Adrenal gland (tissue), 9 donors: ENCODE measurements at regions not wholly inside any gene's neighbourhood (a gene's known extent, or its start where the extent isn't known, plus 50 kb on each side); places are given as distances from the start of the nearest gene placed in this dataset.

Experiments used
- DNase-seq, 7 donors: peaks; one replicate each; pipeline ENCODE4 v3.0.0-alpha.2; 2019 to 2020
- H3K27ac ChIP-seq, 5 donors: fragments of 200-600 bp; sonication (generic) in 4 of 5; 1 replicate in 3 of 5; 2 replicates in 2 of 5; pipeline versions ENCODE4 v1.5.1 to v1.8.0; 2016 to 2020; ENCODE audit warnings: mild to moderate bottlenecking in 1 of 5
- H3K27me3 ChIP-seq: fragments of 200-600 bp; 2 replicates; pipeline ENCODE4 v1.8.0; 2021
- H3K36me3 ChIP-seq, 2 donors: fragments of 200-600 bp; replicated peaks in 1 of 2; 1 replicate in 1 of 2; 2 replicates in 1 of 2; pipeline versions ENCODE4 v1.5.1 to v1.8.0; 2018 to 2022
- H3K4me1 ChIP-seq, 2 donors: fragments of 200-600 bp; replicated peaks in 1 of 2; 1 replicate in 1 of 2; 2 replicates in 1 of 2; pipeline versions ENCODE4 v1.5.1 to v1.8.0; 2018 to 2021
- H3K4me3 ChIP-seq, 4 donors: fragments of 200-600 bp; sonication (generic) in 3 of 4; one replicate each; pipeline ENCODE4 v1.5.1; 2016 to 2018
- H3K9me3 ChIP-seq, 3 donors: fragments of 200-600 bp; sonication (generic) in 1 of 3; replicated peaks in 1 of 3; 1 replicate in 2 of 3; 2 replicates in 1 of 3; pipeline versions ENCODE4 v1.5.1 to v1.8.0; 2016 to 2021
- CTCF ChIP-seq, 6 experiments: fragments of 450-650 bp in 4 of 6; fragments of 200-600 bp in 2 of 6; sonication (generic) in 1 of 6; IDR thresholded peaks; 1 replicate in 5 of 6; 2 replicates in 1 of 6; pipeline versions ENCODE4 v1.5.1 to v1.8.0; 2016 to 2021; ENCODE audit warnings: antibody characterized with exemption in 6 of 6, mild to moderate bottlenecking in 2 of 6, moderate library complexity in 1 of 6
- POLR2A ChIP-seq, 2 donors: fragments of 450-650 bp; IDR thresholded peaks; one replicate each; pipeline ENCODE4 v1.6.1; 2017; ENCODE audit warnings: antibody characterized with exemption in 2 of 2, mild to moderate bottlenecking in 2 of 2, moderate library complexity in 1 of 2
- WGBS, 4 donors: extraction: QIAGEN DNeasy Blood & Tissue Kit in 2 of 4; methylation state at CpG; one replicate each; pipeline versions ENCODE4 v1.1.5 to v1.1.7; 2013 to 2017; 5-methylcytosine and 5-hydroxymethylcytosine counted together
- intact Hi-C, 2 donors: fragments of 100-400 bp; cut with DNase I; formaldehyde crosslinking; loops; one replicate each; pipeline versions ENCODE4 v1.14.1 to v1.15.0; 2022 to 2023
- donor health status: healthy with polysubstance abuse.
- donor health status: Bipolar disorder and iron deficiency.
- donor health status: DM: yes; HTN: yes; CAD: no.
- donor health status: DM: no; HTN: no; CAD: no.
- donor health status: DM: no; HTN: no; CAD: no.

DNA sequence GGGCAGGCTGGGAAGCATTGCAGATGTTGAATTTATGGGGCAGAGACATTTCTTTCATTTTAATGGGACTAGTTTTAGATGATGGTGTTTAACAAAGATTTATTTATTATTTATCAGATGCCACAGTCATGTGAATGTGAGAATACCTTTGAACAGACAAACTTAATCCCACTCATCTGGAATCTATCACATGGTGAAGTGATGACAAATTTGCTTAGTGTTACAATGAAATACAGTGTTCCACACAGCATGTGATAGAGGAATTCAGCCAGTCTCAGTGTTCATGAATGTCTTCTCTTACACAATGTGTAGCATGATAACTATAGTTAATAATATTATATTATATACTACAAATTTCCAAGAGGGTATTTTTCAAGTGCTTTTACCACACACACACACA, 1361.7 kb upstream of the B3GALT2 start:
- intact Hi-C loops, result no loop called here
- Histone ChIP-seq H3K27ac (no peak overlapping the region), H3K4me1 (no peaks in the 10 kb centered on the region), H3K9me3 (no peaks in the 10 kb centered on the region), H3K27me3 (no peaks in the 10 kb centered on the region), H3K4me3 (no peak overlapping the region), H3K36me3 (no peaks in the 10 kb centered on the region)
- TF ChIP-seq CTCF (IDR thresholded peaks at IDR 0.05) (no peak), POLR2A (IDR thresholded peaks at IDR 0.05) (no peak)
- DNase-seq, result no peak

GRCh38 chr1:194544012-194544411, 1357.6 kb upstream of the B3GALT2 start:
- H3K9me3 ChIP-seq, result no peaks in the 10 kb centered on the region
- no peak overlapping the region for H3K27ac ChIP-seq
- H3K36me3 ChIP-seq, result no peaks in the 10 kb centered on the region
- H3K4me1 ChIP-seq, result no peaks in the 10 kb centered on the region
- intact Hi-C loops, result no loop called here
- no peak overlapping the region for H3K4me3 ChIP-seq
- TF ChIP-seq CTCF (IDR thresholded peaks at IDR 0.05), result no peak
- 70 to 84% (median 77%) methylated on average over 3 of the region's 3 CpGs for WGBS, 4 donors
- no peak for DNase-seq
- no peaks in the 10 kb centered on the region for H3K27me3 ChIP-seq

GRCh38 chr1:194538453-194538852, 1352.0 kb upstream of the B3GALT2 start:
- H3K27me3 ChIP-seq, result no peaks in the 10 kb centered on the region
- intact Hi-C loops, result no loop called here
- H3K36me3 ChIP-seq, result no peaks in the 10 kb centered on the region
- TF ChIP-seq POLR2A (IDR thresholded peaks at IDR 0.05) (no peak), CTCF (IDR thresholded peaks at IDR 0.05) (no peak)
- no peaks in the 10 kb centered on the region for H3K4me1 ChIP-seq
- WGBS, 4 donors, result 28 to 52% (median 43%) methylated on average over 2 of the region's 2 CpGs
- no peaks in the 10 kb centered on the region for H3K9me3 ChIP-seq
- H3K4me3 ChIP-seq, result no peak overlapping the region
- H3K27ac ChIP-seq, result no peak overlapping the region
- no peak for DNase-seq

DNA sequence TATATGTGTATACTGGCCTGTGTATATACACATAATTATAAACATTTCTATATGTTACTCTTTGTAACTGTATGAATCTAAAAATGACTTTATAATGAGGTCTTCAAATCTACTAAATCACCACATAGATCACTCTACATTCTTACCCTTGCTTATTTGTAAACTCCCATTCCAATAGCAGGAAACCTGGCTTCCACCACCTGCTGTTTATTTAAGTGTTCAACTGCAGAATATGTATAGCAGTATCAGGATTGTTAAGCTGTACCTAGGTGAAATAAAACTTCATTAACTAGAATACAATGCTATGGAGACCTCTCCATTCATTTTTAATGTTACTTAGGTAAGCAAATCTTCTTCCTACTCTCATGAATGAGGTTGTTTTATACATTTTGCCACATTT, 1351.1 kb upstream of the B3GALT2 start:
- Histone ChIP-seq H3K27me3 (no peaks in the 10 kb centered on the region), H3K4me3 (no peak overlapping the region), H3K36me3 (no peaks in the 10 kb centered on the region), H3K9me3 (no peaks in the 10 kb centered on the region), H3K4me1 (no peaks in the 10 kb centered on the region), H3K27ac (no peak overlapping the region)
- no peak for TF ChIP-seq POLR2A (IDR thresholded peaks at IDR 0.05)
- no peak for TF ChIP-seq CTCF (IDR thresholded peaks at IDR 0.05)
- DNase-seq, result no peak
- intact Hi-C loops, result no loop called here
